Breast epithelium (tissue), 4 donors: ENCODE measurements at regions not wholly inside any gene's neighbourhood (a gene's known extent, or its start where the extent isn't known, plus 50 kb on each side); places are given as distances from the start of the nearest gene placed in this dataset.

Experiments used
- DNase-seq, 2 donors: peaks; one replicate each; pipeline ENCODE4 v3.0.0-alpha.2; 2019; ENCODE audit warnings: low spot score in 2 of 2
- H3K27ac ChIP-seq, 2 donors: fragments of 200-600 bp; sonication (generic) in 1 of 2; one replicate each; pipeline ENCODE4 v1.5.1; 2016 to 2019; ENCODE audit warnings: mild to moderate bottlenecking in 1 of 2
- H3K27me3 ChIP-seq, 2 donors: fragments of 200-600 bp; sonication (generic) in 1 of 2; one replicate each; pipeline versions ENCODE4 v1.5.1 to v1.6.0; 2017 to 2019; ENCODE audit warnings: control low read depth in 1 of 2, mild to moderate bottlenecking in 1 of 2
- H3K36me3 ChIP-seq: fragments of 200-600 bp; one replicate; pipeline ENCODE4 v1.5.1; 2019
- H3K4me1 ChIP-seq, 2 donors: fragments of 200-600 bp; sonication (generic); one replicate each; pipeline ENCODE4 v1.5.1; 2016 to 2019; ENCODE audit warnings: control low read depth in 1 of 2
- H3K4me3 ChIP-seq, 3 donors: fragments of 200-600 bp; sonication (generic); 1 replicate in 2 of 3; 2 replicates in 1 of 3; pipeline ENCODE4 v1.5.1; 2016 to 2019; ENCODE audit warnings: mild to moderate bottlenecking in 3 of 3, moderate library complexity in 2 of 3
- H3K9me3 ChIP-seq, 2 donors: fragments of 200-600 bp; sonication (generic) in 1 of 2; one replicate each; pipeline ENCODE4 v1.5.1; 2016 to 2019; ENCODE audit warnings: control low read depth in 1 of 2
- POLR2A ChIP-seq: fragments of 450-650 bp; IDR thresholded peaks from one replicate; pipeline ENCODE4 v1.6.1; 2016; ENCODE audit warnings: antibody characterized with exemption, mild to moderate bottlenecking, moderate library complexity
- POLR2AphosphoS5 ChIP-seq, 3 donors: sonication (generic); formaldehyde crosslinking; IDR thresholded peaks; one replicate each; pipeline ENCODE4 v1.6.1; 2017; ENCODE audit warnings: antibody characterized with exemption in 3 of 3
- intact Hi-C: fragments of 100-400 bp; cut with DNase I; formaldehyde crosslinking; loops from one replicate; pipeline ENCODE4 v1.15.1; 2023; ENCODE audit warnings: low total_unique reads
- TF ChIP-seq, protein P1 (sequence below), 3 donors: fragments of 450-650 bp; IDR thresholded peaks; one replicate each; pipeline ENCODE4 v1.5.1; 2016 to 2017; ENCODE audit warnings: antibody characterized with exemption in 3 of 3, mild to moderate bottlenecking in 3 of 3, moderate library complexity in 3 of 3

DNA sequence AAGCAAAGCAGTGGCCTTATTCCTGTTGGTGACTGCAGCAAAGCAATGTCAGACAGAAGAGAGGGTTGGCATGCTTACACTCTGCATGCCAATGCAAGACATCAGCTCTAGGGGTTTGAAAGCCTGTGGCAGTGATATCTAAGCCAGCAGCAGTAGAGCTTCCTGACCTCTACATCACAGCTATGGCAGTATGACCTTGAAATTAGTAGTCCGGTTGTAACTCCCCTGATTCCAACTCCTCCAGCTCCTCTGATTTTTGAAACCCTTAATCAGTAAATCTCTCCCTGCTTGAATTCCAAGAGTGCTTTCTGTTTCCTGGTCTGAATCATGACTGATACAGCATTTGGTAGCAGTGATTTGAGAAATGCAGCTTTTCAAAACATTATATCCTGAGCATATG lies 60.0 kb upstream of the LRP1B start:
- H3K9me3 ChIP-seq, result no peaks in the 10 kb centered on the region
- no peak overlapping the region for H3K27ac ChIP-seq
- no peaks in the 10 kb centered on the region for H3K36me3 ChIP-seq
- no peak overlapping the region for H3K4me3 ChIP-seq
- no peaks in the 10 kb centered on the region for H3K27me3 ChIP-seq
- TF ChIP-seq, protein P1, sequence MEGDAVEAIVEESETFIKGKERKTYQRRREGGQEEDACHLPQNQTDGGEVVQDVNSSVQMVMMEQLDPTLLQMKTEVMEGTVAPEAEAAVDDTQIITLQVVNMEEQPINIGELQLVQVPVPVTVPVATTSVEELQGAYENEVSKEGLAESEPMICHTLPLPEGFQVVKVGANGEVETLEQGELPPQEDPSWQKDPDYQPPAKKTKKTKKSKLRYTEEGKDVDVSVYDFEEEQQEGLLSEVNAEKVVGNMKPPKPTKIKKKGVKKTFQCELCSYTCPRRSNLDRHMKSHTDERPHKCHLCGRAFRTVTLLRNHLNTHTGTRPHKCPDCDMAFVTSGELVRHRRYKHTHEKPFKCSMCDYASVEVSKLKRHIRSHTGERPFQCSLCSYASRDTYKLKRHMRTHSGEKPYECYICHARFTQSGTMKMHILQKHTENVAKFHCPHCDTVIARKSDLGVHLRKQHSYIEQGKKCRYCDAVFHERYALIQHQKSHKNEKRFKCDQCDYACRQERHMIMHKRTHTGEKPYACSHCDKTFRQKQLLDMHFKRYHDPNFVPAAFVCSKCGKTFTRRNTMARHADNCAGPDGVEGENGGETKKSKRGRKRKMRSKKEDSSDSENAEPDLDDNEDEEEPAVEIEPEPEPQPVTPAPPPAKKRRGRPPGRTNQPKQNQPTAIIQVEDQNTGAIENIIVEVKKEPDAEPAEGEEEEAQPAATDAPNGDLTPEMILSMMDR (IDR thresholded peaks at IDR 0.05), result no peak
- no peak for TF ChIP-seq POLR2A
- no peak for TF ChIP-seq POLR2AphosphoS5 (IDR thresholded peaks at IDR 0.05)
- no peaks in the 10 kb centered on the region for H3K4me1 ChIP-seq
- intact Hi-C loops, result no loop called here
- no peak for DNase-seq

DNA sequence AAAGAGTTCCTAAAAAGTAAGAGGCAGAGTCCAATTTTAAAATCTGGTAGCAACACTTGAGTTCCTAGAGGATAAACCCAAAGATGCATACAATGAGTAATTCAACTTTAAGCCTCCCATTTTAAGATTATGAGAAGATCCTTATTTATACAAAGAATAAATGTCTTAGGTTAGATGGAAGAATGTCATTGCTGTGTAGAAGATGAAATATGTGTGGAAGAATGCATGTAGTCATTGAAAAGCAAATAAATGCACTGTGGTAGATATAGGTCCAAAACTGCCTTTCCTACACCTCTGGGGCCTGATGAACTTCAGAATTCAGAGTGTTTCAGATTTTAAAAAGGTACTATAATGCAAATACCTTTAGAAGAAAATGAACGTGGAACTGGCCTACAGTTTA lies 58.7 kb upstream of the LRP1B start:
- no peak overlapping the region for H3K4me3 ChIP-seq

DNA sequence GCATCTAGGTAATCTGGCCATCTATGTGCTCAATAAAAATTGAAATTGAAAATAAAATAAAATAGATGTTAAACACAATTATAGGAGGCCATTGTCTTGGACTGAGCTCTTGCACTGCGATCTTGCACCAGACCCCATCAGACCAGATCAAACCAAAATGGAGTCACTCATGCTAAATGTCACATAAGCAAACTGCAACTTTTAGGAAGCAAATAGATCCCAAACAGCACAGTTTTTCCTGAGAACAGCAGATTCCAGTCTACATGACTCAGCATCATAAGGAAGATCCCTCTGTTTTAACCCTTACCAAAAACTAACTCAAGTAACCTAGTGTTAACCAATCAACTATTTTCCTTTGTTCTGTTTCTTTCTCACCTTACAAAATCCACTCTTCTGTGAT lies 57.7 kb upstream of the LRP1B start:
- H3K27me3 ChIP-seq, result no peaks in the 10 kb centered on the region
- no peak for TF ChIP-seq POLR2AphosphoS5 (IDR thresholded peaks at IDR 0.05)
- no peak for TF ChIP-seq POLR2A
- TF ChIP-seq, protein P1 (IDR thresholded peaks at IDR 0.05), result no peak
- no peaks in the 10 kb centered on the region for H3K36me3 ChIP-seq
- no peak overlapping the region for H3K4me3 ChIP-seq
- DNase-seq, result no peak
- H3K27ac ChIP-seq, result no peak overlapping the region
- intact Hi-C loops, result no loop called here
- no peaks in the 10 kb centered on the region for H3K4me1 ChIP-seq
- no peaks in the 10 kb centered on the region for H3K9me3 ChIP-seq

More for the DNA sequence above, 58.7 kb upstream of the LRP1B start:
- DNase-seq, result no peak
- Histone ChIP-seq H3K36me3 (no peaks in the 10 kb centered on the region), H3K27ac (no peak overlapping the region), H3K9me3 (no peaks in the 10 kb centered on the region), H3K4me1 (no peaks in the 10 kb centered on the region), H3K27me3 (no peaks in the 10 kb centered on the region)
- TF ChIP-seq, protein P1 (IDR thresholded peaks at IDR 0.05), result no peak
- TF ChIP-seq POLR2AphosphoS5 (IDR thresholded peaks at IDR 0.05) (no peak), POLR2A (no peak)
- intact Hi-C loops, result no loop called here

DNA sequence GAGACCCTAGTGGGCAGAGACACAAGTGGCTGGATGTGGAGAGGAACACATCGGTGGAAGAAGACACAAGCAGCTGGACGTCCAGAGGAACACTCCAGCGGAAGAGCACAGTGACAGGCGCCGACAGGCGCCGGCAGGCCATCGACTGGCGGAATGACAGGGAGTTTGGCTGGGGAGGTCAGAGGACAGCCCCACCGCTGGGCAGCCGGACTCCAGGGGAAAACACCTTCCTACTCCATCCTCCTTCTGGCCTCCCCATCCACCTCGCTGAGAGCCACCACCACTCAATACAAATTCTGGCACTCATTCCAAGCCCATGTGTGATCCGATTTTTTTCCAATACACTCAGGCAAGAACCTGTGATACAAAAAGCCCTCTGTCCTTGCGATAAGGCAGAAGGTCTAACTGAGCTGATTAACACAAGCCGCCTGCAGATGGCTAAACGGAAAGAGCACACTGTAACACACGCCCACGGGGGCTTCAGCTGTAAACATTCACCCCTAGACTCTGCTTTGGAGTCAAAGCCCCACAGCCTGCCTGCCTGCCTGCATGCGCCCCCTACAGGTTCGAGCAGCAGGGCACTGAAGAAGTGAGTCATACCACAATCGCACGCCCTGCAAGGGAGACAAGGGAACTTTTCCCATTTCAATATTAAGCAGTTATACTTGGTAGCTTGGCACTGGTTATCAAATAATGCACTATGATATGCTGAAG lies 50.2 kb upstream of the LRP1B start:
- TF ChIP-seq, protein P1 (IDR thresholded peaks at IDR 0.05), result no peak
- TF ChIP-seq POLR2AphosphoS5 (IDR thresholded peaks at IDR 0.05) (no peak), POLR2A (no peak)
- no peak overlapping the region for H3K4me3 ChIP-seq
- no peaks in the 10 kb centered on the region for H3K27me3 ChIP-seq
- intact Hi-C loops, result no loop called here
- no peak for DNase-seq
- no peaks in the 10 kb centered on the region for H3K9me3 ChIP-seq
- H3K36me3 ChIP-seq, result no peaks in the 10 kb centered on the region
- H3K27ac ChIP-seq, result no peak overlapping the region
- H3K4me1 ChIP-seq, result no peaks in the 10 kb centered on the region
